ENCODE measurements at regions not wholly inside any gene's neighbourhood (a gene's known extent, or its start where the extent isn't known, plus 50 kb on each side); places are given as distances from the start of the nearest gene placed in this dataset.

GRCh38 chr1:244303610-244303969, 148.1 kb downstream of the ADSS2 start:
- H3K4me1 ChIP-seq (ENCODE audit: control insufficient read depth in 1 of 2, insufficient read depth in 2 of 2, low read length in 2 of 2): peaks cover 33 to 59% of the 10 kb centered on the region in 2 donors
- H2AFZ ChIP-seq (ENCODE audit: insufficient read depth, low read depth, low read length, poor library complexity, severe bottlenecking): peak overlapping the region; percentile 51
- H3K9me3 ChIP-seq (replicated peaks in 1 of 2; ENCODE audit: control insufficient read depth in 1 of 2, insufficient read depth in 1 of 2, low read length in 2 of 2): peaks cover 0 to 6% of the 10 kb centered on the region in 2 donors

GRCh38 chr1:244304156-244304555, 147.6 kb downstream of the ADSS2 start:
- Mint-ChIP-seq H3K4me1 (peaks cover 40% of the 10 kb centered on the region), H3K27me3 (ENCODE audit: low read depth in 3 of 3) (peaks cover 0 to 1% (median 0%) of the 10 kb centered on the region in 3 donors), H3K27ac (peak overlapping the region; percentile 55 to 90 (median 89)), H3K9me3 (peaks cover 2 to 10% (median 7%) of the 10 kb centered on the region in 7 donors), H3K36me3 (peaks cover 15 to 18% of the 10 kb centered on the region in 2 donors), H3K4me3 (peak overlapping the region; percentile 31 to 54)
- Histone ChIP-seq H4K20me1 (ENCODE audit: insufficient read depth, low read length) (no peaks in the 10 kb centered on the region), H3K4me1 (ENCODE audit: control insufficient read depth in 1 of 2, insufficient read depth in 2 of 2, low read length in 2 of 2) (peaks cover 28 to 53% of the 10 kb centered on the region in 2 donors), H3K4me2 (replicated peaks; ENCODE audit: extremely low read depth, low read length, poor library complexity, severe bottlenecking) (peak overlapping the region; percentile 54), H3K4me3 (replicated peaks in 1 of 3; ENCODE audit: low read depth in 2 of 3, low read length in 3 of 3) (peak overlapping the region in 1 of 3 experiments; percentile 48), H2AFZ (ENCODE audit: insufficient read depth, low read depth, low read length, poor library complexity, severe bottlenecking) (peak overlapping the region; percentile 51), H3K9ac (ENCODE audit: insufficient read depth, low read length, poor library complexity, severe bottlenecking) (peak overlapping the region; percentile 37), H3K27ac (ENCODE audit: low read depth in 1 of 2, low read length in 2 of 2) (peak overlapping the region; percentile 70 to 89), H3K27me3 (ENCODE audit: control insufficient read depth in 2 of 2, insufficient read depth in 2 of 2, low read length in 2 of 2) (no peaks in the 10 kb centered on the region), H3K79me2 (ENCODE audit: insufficient read depth, low read length) (no peaks in the 10 kb centered on the region), H3K9me3 (replicated peaks in 1 of 2; ENCODE audit: control insufficient read depth in 1 of 2, insufficient read depth in 1 of 2, low read length in 2 of 2) (peaks cover 2 to 7% of the 10 kb centered on the region in 2 donors), H3K36me3 (replicated peaks in 1 of 2; ENCODE audit: control insufficient read depth in 1 of 2, insufficient read depth in 2 of 2, low read length in 2 of 2) (no peaks in the 10 kb centered on the region)
- intact Hi-C loops (cut with micrococcal nuclease): no loop called here
- WGBS (ENCODE audit: insufficient coverage): 42% methylated on average over 8 of the region's 11 CpGs
- peak; percentile 67 to 73 (median 71) for DNase-seq
- TF ChIP-seq, protein P1, sequence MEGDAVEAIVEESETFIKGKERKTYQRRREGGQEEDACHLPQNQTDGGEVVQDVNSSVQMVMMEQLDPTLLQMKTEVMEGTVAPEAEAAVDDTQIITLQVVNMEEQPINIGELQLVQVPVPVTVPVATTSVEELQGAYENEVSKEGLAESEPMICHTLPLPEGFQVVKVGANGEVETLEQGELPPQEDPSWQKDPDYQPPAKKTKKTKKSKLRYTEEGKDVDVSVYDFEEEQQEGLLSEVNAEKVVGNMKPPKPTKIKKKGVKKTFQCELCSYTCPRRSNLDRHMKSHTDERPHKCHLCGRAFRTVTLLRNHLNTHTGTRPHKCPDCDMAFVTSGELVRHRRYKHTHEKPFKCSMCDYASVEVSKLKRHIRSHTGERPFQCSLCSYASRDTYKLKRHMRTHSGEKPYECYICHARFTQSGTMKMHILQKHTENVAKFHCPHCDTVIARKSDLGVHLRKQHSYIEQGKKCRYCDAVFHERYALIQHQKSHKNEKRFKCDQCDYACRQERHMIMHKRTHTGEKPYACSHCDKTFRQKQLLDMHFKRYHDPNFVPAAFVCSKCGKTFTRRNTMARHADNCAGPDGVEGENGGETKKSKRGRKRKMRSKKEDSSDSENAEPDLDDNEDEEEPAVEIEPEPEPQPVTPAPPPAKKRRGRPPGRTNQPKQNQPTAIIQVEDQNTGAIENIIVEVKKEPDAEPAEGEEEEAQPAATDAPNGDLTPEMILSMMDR (IDR thresholded peaks at IDR 0.05): no peak

More at GRCh38 chr1:244303610-244303969, 148.1 kb downstream of the ADSS2 start:
- Histone ChIP-seq H3K27ac (ENCODE audit: low read depth in 1 of 2, low read length in 2 of 2) (peak overlapping the region; percentile 70 to 89), H3K4me3 (replicated peaks in 1 of 3; ENCODE audit: low read depth in 2 of 3, low read length in 3 of 3) (peak overlapping the region in 1 of 3 experiments; percentile 48), H3K36me3 (replicated peaks in 1 of 2; ENCODE audit: control insufficient read depth in 1 of 2, insufficient read depth in 2 of 2, low read length in 2 of 2) (no peaks in the 10 kb centered on the region), H4K20me1 (ENCODE audit: insufficient read depth, low read length) (no peaks in the 10 kb centered on the region), H3K27me3 (ENCODE audit: control insufficient read depth in 2 of 2, insufficient read depth in 2 of 2, low read length in 2 of 2) (no peaks in the 10 kb centered on the region), H3K4me2 (replicated peaks; ENCODE audit: extremely low read depth, low read length, poor library complexity, severe bottlenecking) (peak overlapping the region; percentile 54), H3K9ac (ENCODE audit: insufficient read depth, low read length, poor library complexity, severe bottlenecking) (peak overlapping the region; percentile 37), H3K79me2 (ENCODE audit: insufficient read depth, low read length) (no peaks in the 10 kb centered on the region)
- Mint-ChIP-seq H3K27me3 (ENCODE audit: low read depth in 3 of 3) (peaks cover 0 to 1% (median 0%) of the 10 kb centered on the region in 3 donors), H3K4me3 (peak overlapping the region in 1 of 2 donors; percentile 54), H3K27ac (peak overlapping the region; percentile 55 to 90 (median 88)), H3K4me1 (peaks cover 46% of the 10 kb centered on the region), H3K9me3 (peaks cover 1 to 7% (median 4%) of the 10 kb centered on the region in 7 donors), H3K36me3 (peaks cover 14 to 15% of the 10 kb centered on the region in 2 donors)
- DNase-seq: no peak
- TF ChIP-seq, protein P1 (IDR thresholded peaks at IDR 0.05): no peak
- intact Hi-C loops (cut with micrococcal nuclease): no loop called here
- 80% methylated on average over 1 of the region's 5 CpGs for WGBS (ENCODE audit: insufficient coverage)

Data from CD14-positive monocyte (primary cell).